Esophagus squamous epithelium (tissue), 5 donors: ENCODE measurements at regions not wholly inside any gene's neighbourhood (a gene's known extent, or its start where the extent isn't known, plus 50 kb on each side); places are given as distances from the start of the nearest gene placed in this dataset.

Source experiments
- DNase-seq: peaks from one replicate; lab custom pipeline; 2025; lab: John Stamatoyannopoulos, UW
- H3K27ac ChIP-seq, 4 donors: fragments of 200-600 bp; sonication (generic); one replicate each; pipeline ENCODE4 v1.5.1; 2016 to 2019; ENCODE audit warnings: mild to moderate bottlenecking in 1 of 4
- H3K27me3 ChIP-seq, 4 donors: fragments of 200-600 bp; sonication (generic); 1 replicate in 3 of 4; 2 replicates in 1 of 4; pipeline versions ENCODE4 v1.5.1 to v1.6.0; 2017 to 2021; ENCODE audit warnings: antibody characterized with exemption in 1 of 4
- H3K36me3 ChIP-seq, 3 donors: fragments of 200-600 bp; sonication (generic); one replicate each; pipeline ENCODE4 v1.5.1; 2016 to 2019
- H3K4me1 ChIP-seq, 3 donors: fragments of 200-600 bp; sonication (generic); one replicate each; pipeline ENCODE4 v1.5.1; 2017 to 2019
- H3K4me3 ChIP-seq, 4 donors: fragments of 200-600 bp; sonication (generic); 1 replicate in 3 of 4; 2 replicates in 1 of 4; pipeline ENCODE4 v1.5.1; 2016 to 2019; ENCODE audit warnings: mild to moderate bottlenecking in 2 of 4, moderate library complexity in 1 of 4
- H3K9me3 ChIP-seq, 3 donors: fragments of 200-600 bp; sonication (generic); one replicate each; pipeline ENCODE4 v1.5.1; 2016 to 2019
- POLR2A ChIP-seq, 4 donors: fragments of 450-650 bp; IDR thresholded peaks; one replicate each; pipeline ENCODE4 v1.6.1; 2017; ENCODE audit warnings: antibody characterized with exemption in 4 of 4, mild to moderate bottlenecking in 4 of 4, moderate library complexity in 3 of 4
- WGBS, 2 donors: methylation state at CpG; one replicate each; pipeline ENCODE4 v1.1.5; 2018; 5-methylcytosine and 5-hydroxymethylcytosine counted together
- intact Hi-C: fragments of 100-400 bp; cut with DNase I; formaldehyde crosslinking; loops from one replicate; pipeline ENCODE4 v1.15.0; 2022
- TF ChIP-seq, protein P1 (sequence below), 6 experiments: fragments of 450-650 bp in 4 of 6; fragments of 200-600 bp in 2 of 6; sonication (generic) in 2 of 6; IDR thresholded peaks; one replicate each; pipeline ENCODE4 v1.5.1; 2016 to 2019; ENCODE audit warnings: antibody characterized with exemption in 6 of 6, mild to moderate bottlenecking in 4 of 6, moderate library complexity in 4 of 6
- donor health status: DM: yes; HTN: yes; CAD: no.

GRCh38 chr3:190175490-190175889 lies 54.8 kb upstream of the P3H2 start:
- no peaks in the 10 kb centered on the region for H3K36me3 ChIP-seq
- no peak overlapping the region for H3K4me3 ChIP-seq
- WGBS, 2 donors, result 33 to 61% methylated on average over 1 of the region's 1 CpG
- no peak for DNase-seq
- peaks cover 0 to 13% (median 0%) of the 10 kb centered on the region in 3 donors for H3K4me1 ChIP-seq
- H3K27ac ChIP-seq, result no peak overlapping the region
- H3K9me3 ChIP-seq, result no peaks in the 10 kb centered on the region
- TF ChIP-seq, protein P1, sequence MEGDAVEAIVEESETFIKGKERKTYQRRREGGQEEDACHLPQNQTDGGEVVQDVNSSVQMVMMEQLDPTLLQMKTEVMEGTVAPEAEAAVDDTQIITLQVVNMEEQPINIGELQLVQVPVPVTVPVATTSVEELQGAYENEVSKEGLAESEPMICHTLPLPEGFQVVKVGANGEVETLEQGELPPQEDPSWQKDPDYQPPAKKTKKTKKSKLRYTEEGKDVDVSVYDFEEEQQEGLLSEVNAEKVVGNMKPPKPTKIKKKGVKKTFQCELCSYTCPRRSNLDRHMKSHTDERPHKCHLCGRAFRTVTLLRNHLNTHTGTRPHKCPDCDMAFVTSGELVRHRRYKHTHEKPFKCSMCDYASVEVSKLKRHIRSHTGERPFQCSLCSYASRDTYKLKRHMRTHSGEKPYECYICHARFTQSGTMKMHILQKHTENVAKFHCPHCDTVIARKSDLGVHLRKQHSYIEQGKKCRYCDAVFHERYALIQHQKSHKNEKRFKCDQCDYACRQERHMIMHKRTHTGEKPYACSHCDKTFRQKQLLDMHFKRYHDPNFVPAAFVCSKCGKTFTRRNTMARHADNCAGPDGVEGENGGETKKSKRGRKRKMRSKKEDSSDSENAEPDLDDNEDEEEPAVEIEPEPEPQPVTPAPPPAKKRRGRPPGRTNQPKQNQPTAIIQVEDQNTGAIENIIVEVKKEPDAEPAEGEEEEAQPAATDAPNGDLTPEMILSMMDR (IDR thresholded peaks at IDR 0.05), result no peak
- TF ChIP-seq POLR2A (IDR thresholded peaks at IDR 0.05), result no peak
- H3K27me3 ChIP-seq, result no peaks in the 10 kb centered on the region
- intact Hi-C loops, result no loop called here

- no peak for TF ChIP-seq POLR2A (IDR thresholded peaks at IDR 0.05)
- TF ChIP-seq, protein P1 (IDR thresholded peaks at IDR 0.05), result no peak
- no peaks in the 10 kb centered on the region for H3K36me3 ChIP-seq
- no peak for DNase-seq
- no peak overlapping the region for H3K27ac ChIP-seq
- 80 to 100% methylated on average over 1 of the region's 1 CpG for WGBS, 2 donors
- H3K9me3 ChIP-seq, result no peaks in the 10 kb centered on the region
- peaks cover 0 to 21% (median 0%) of the 10 kb centered on the region in 3 donors for H3K4me1 ChIP-seq
- H3K27me3 ChIP-seq, result no peaks in the 10 kb centered on the region
- intact Hi-C loops, result no loop called here
- H3K4me3 ChIP-seq, result no peak overlapping the region
These were observed 53.8 kb upstream of the P3H2 start for GRCh38 chr3:190174471-190174870.

- H3K27ac ChIP-seq, result no peak overlapping the region
- TF ChIP-seq, protein P1 (IDR thresholded peaks at IDR 0.05), result no peak
- no peak for TF ChIP-seq POLR2A (IDR thresholded peaks at IDR 0.05)
- no peak overlapping the region for H3K4me3 ChIP-seq
- H3K27me3 ChIP-seq, result no peaks in the 10 kb centered on the region
- H3K36me3 ChIP-seq, result no peaks in the 10 kb centered on the region
- no peak for DNase-seq
- intact Hi-C loops, result no loop called here
- 49 to 69% methylated on average over 1 of the region's 1 CpG for WGBS, 2 donors
- H3K4me1 ChIP-seq, result peaks cover 0 to 28% (median 0%) of the 10 kb centered on the region in 3 donors
- H3K9me3 ChIP-seq, result no peaks in the 10 kb centered on the region
These were observed 52.7 kb upstream of the P3H2 start for GRCh38 chr3:190173426-190173825.

GRCh38 chr3:190172751-190173150 lies 52.1 kb upstream of the P3H2 start:
- Histone ChIP-seq H3K27ac (no peak overlapping the region), H3K36me3 (no peaks in the 10 kb centered on the region), H3K27me3 (no peaks in the 10 kb centered on the region), H3K9me3 (no peaks in the 10 kb centered on the region), H3K4me1 (peaks cover 0 to 28% (median 0%) of the 10 kb centered on the region in 3 donors), H3K4me3 (no peak overlapping the region)
- TF ChIP-seq POLR2A (IDR thresholded peaks at IDR 0.05), result no peak
- TF ChIP-seq, protein P1 (IDR thresholded peaks at IDR 0.05), result no peak
- 29 to 59% methylated on average over 2 of the region's 2 CpGs for WGBS, 2 donors
- DNase-seq, result no peak
- intact Hi-C loops, result no loop called here
